Suprapubic skin (tissue), 4 donors: ENCODE measurements at regions not wholly inside any gene's neighbourhood (a gene's known extent, or its start where the extent isn't known, plus 50 kb on each side); places are given as distances from the start of the nearest gene placed in this dataset.

Experiments
- DNase-seq, 2 donors: peaks; one replicate each; pipeline ENCODE4 v3.0.0-alpha.2; 2019; ENCODE audit warnings: low spot score in 2 of 2
- H3K27ac ChIP-seq: fragments of 200-600 bp; sonication (generic); one replicate; pipeline ENCODE4 v1.5.1; 2019
- H3K27me3 ChIP-seq: fragments of 200-600 bp; sonication (generic); one replicate; pipeline ENCODE4 v1.5.1; 2019
- H3K36me3 ChIP-seq: fragments of 200-600 bp; sonication (generic); one replicate; pipeline ENCODE4 v1.5.1; 2019
- H3K4me1 ChIP-seq: fragments of 200-600 bp; sonication (generic); one replicate; pipeline ENCODE4 v1.5.1; 2019
- H3K4me3 ChIP-seq: fragments of 200-600 bp; sonication (generic); one replicate; pipeline ENCODE4 v1.5.1; 2019; ENCODE audit warnings: mild to moderate bottlenecking
- H3K9me3 ChIP-seq: fragments of 200-600 bp; sonication (generic); one replicate; pipeline ENCODE4 v1.5.1; 2019
- EP300 ChIP-seq: sonication (generic); formaldehyde crosslinking; IDR thresholded peaks from one replicate; pipeline ENCODE4 v1.6.1; 2017; ENCODE audit warnings: antibody characterized with exemption
- POLR2A ChIP-seq, 2 donors: fragments of 450-650 bp; IDR thresholded peaks; one replicate each; pipeline ENCODE4 v1.6.1; 2017; ENCODE audit warnings: antibody characterized with exemption in 2 of 2, mild to moderate bottlenecking in 2 of 2, moderate library complexity in 2 of 2
- POLR2AphosphoS5 ChIP-seq, 3 donors: sonication (generic); formaldehyde crosslinking; IDR thresholded peaks; one replicate each; pipeline ENCODE4 v1.6.1; 2017; ENCODE audit warnings: antibody characterized with exemption in 3 of 3
- WGBS: methylation state at CpG from one replicate; pipeline ENCODE4 v1.1.5; 2018; 5-methylcytosine and 5-hydroxymethylcytosine counted together
- TF ChIP-seq, protein P1 (sequence below), 2 donors: fragments of 200-600 bp in 1 of 2; fragments of 450-650 bp in 1 of 2; sonication (generic) in 1 of 2; IDR thresholded peaks; one replicate each; pipeline ENCODE4 v1.5.1; 2016 to 2019; ENCODE audit warnings: antibody characterized with exemption in 2 of 2, mild to moderate bottlenecking in 1 of 2, moderate library complexity in 1 of 2

DNA sequence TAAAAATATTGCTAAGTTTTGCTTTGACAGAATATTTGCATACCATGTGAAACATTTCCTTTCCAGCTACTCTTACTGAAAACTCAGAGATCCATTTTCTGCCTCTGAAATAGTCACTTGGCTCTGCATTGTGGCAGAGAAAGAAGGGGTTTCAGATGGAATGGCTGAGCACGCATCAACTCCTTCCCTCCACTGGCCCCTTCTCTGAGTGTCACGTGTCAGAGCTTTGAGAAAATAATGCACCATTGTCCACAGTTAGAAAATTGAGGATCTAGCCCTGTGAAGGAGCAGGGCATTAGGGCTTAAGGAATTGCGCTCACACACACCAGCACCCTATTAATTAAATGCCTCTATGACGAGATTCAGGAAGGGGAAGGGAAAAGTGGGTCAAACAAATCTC is 78.8 kb upstream of the FAT4 start:
- no peak for DNase-seq
- 90% methylated on average over 4 of the region's 4 CpGs for WGBS

DNA sequence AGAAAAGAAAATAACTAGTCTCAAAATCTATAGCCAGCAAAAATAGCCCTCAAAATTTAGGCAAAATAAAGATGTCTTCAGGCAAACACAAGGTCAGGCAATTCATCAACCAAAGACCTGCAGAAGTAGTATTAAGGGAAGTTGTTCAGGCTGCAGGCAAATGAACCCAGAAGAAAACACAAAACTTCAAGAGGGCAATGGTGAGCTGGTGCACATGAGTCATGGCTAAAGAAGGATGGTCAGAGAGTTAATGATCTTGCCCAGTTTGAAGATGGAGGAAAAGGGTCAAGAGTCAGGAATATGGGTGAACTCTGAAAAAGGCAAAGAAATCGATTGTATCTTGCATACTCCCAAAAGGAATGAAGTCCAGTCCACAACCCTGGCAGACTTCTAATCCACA is 83.1 kb upstream of the FAT4 start:
- Histone ChIP-seq H3K36me3 (no peaks in the 10 kb centered on the region), H3K4me1 (no peaks in the 10 kb centered on the region), H3K9me3 (no peaks in the 10 kb centered on the region), H3K27me3 (no peaks in the 10 kb centered on the region), H3K4me3 (no peak overlapping the region), H3K27ac (no peak overlapping the region)
- no peak for DNase-seq
- WGBS, result 76% methylated on average over 1 of the region's 1 CpG
- TF ChIP-seq POLR2AphosphoS5 (IDR thresholded peaks at IDR 0.05), result no peak
- no peak for TF ChIP-seq POLR2A (IDR thresholded peaks at IDR 0.05)
- TF ChIP-seq EP300, result no peak
- TF ChIP-seq, protein P1, sequence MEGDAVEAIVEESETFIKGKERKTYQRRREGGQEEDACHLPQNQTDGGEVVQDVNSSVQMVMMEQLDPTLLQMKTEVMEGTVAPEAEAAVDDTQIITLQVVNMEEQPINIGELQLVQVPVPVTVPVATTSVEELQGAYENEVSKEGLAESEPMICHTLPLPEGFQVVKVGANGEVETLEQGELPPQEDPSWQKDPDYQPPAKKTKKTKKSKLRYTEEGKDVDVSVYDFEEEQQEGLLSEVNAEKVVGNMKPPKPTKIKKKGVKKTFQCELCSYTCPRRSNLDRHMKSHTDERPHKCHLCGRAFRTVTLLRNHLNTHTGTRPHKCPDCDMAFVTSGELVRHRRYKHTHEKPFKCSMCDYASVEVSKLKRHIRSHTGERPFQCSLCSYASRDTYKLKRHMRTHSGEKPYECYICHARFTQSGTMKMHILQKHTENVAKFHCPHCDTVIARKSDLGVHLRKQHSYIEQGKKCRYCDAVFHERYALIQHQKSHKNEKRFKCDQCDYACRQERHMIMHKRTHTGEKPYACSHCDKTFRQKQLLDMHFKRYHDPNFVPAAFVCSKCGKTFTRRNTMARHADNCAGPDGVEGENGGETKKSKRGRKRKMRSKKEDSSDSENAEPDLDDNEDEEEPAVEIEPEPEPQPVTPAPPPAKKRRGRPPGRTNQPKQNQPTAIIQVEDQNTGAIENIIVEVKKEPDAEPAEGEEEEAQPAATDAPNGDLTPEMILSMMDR (IDR thresholded peaks at IDR 0.05), result no peak

More for the DNA sequence above, 78.8 kb upstream of the FAT4 start:
- Histone ChIP-seq H3K9me3 (no peaks in the 10 kb centered on the region), H3K4me1 (no peaks in the 10 kb centered on the region), H3K27ac (no peak overlapping the region), H3K4me3 (no peak overlapping the region), H3K36me3 (no peaks in the 10 kb centered on the region), H3K27me3 (no peaks in the 10 kb centered on the region)
- TF ChIP-seq POLR2AphosphoS5 (IDR thresholded peaks at IDR 0.05) (no peak), POLR2A (IDR thresholded peaks at IDR 0.05) (no peak), EP300 (no peak)
- TF ChIP-seq, protein P1 (IDR thresholded peaks at IDR 0.05), result no peak

DNA sequence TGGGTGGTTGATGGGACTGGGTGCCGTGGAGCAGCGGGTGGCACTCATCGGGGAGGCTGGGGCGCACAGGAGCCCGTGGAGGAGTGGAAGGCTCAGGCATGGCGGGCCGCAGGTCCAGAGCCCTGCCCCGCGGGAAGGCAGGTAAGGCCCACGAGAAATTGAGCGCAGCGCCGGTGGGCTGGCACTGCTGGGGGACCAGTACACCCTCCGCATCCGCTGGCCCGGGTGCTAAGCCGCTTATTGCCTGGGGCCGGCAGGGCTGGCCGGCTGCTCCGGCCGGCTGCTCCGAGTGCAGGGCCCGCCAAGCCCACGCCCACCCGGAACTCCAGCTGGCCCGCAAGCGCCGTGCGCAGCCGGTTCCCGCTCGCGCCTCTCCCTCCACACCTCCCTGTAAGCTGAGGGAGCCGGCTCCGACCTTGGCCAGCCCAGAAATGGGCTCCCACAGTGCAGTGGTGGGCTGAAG is 85.1 kb upstream of the FAT4 start:
- DNase-seq, result no peak
- WGBS, result 97% methylated on average over 26 of the region's 35 CpGs
- no peaks in the 10 kb centered on the region for H3K9me3 ChIP-seq
- no peaks in the 10 kb centered on the region for H3K27me3 ChIP-seq
- no peaks in the 10 kb centered on the region for H3K4me1 ChIP-seq
- TF ChIP-seq POLR2AphosphoS5 (IDR thresholded peaks at IDR 0.05) (no peak), POLR2A (IDR thresholded peaks at IDR 0.05) (no peak), EP300 (no peak)
- TF ChIP-seq, protein P1 (IDR thresholded peaks at IDR 0.05), result no peak
- H3K27ac ChIP-seq, result no peak overlapping the region
- no peaks in the 10 kb centered on the region for H3K36me3 ChIP-seq
- no peak overlapping the region for H3K4me3 ChIP-seq

DNA sequence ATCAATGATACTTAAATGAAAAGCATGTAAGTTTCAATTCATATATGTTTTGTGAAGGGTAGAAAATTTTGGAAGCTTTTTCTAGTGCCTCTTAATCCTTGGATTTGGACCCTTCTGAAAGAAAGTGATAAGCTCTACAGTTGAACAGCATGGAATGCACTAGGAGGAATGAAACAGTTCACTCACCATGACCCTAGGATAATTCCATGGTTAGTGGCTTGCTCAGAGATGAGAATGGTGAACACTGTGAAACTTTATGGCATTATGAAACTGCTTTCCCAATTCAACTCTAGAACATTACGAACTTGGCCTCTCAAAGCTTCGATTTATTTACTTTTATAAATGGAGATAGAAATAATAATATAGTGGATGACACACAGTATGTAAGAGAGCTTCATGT is 88.9 kb upstream of the FAT4 start:
- WGBS, result 95% methylated on average over 2 of the region's 2 CpGs
- no peaks in the 10 kb centered on the region for H3K4me1 ChIP-seq

DNA sequence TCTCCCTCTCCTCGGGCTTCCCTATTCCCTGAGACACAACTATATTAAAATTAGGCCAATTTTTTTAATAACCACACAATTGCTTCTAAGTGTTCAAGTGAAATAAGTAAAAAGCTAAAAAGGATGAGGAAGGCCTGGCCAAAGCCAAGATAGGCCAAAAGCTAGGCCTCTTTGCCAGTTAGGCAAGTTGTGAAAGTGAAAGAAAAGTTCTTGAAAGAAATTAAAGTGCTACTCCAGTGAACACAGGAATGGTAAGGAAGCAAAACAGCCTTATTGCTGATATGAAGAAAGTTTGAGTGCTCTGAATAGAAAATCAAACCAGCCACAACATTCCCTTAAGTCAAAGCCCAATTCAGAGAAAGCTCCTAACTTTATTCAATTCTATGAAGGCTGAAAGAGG is 114.2 kb upstream of the FAT4 start:
- Histone ChIP-seq H3K4me1 (no peaks in the 10 kb centered on the region), H3K9me3 (no peaks in the 10 kb centered on the region), H3K4me3 (no peak overlapping the region), H3K27ac (no peak overlapping the region), H3K36me3 (no peaks in the 10 kb centered on the region), H3K27me3 (no peaks in the 10 kb centered on the region)
- TF ChIP-seq POLR2AphosphoS5 (IDR thresholded peaks at IDR 0.05), result no peak
- TF ChIP-seq POLR2A (IDR thresholded peaks at IDR 0.05), result no peak
- TF ChIP-seq, protein P1 (IDR thresholded peaks at IDR 0.05), result no peak
- no peak for TF ChIP-seq EP300
- 87% methylated on average over 1 of the region's 1 CpG for WGBS
- no peak for DNase-seq

More for the DNA sequence above, 88.9 kb upstream of the FAT4 start:
- Histone ChIP-seq H3K9me3 (no peaks in the 10 kb centered on the region), H3K36me3 (no peaks in the 10 kb centered on the region), H3K27ac (no peak overlapping the region), H3K4me3 (no peak overlapping the region), H3K27me3 (no peaks in the 10 kb centered on the region)
- DNase-seq, result no peak
- TF ChIP-seq POLR2A (IDR thresholded peaks at IDR 0.05) (no peak), POLR2AphosphoS5 (IDR thresholded peaks at IDR 0.05) (no peak), EP300 (no peak)
- TF ChIP-seq, protein P1 (IDR thresholded peaks at IDR 0.05), result no peak
